SK-N-SH (cell line): ENCODE measurements at regions not wholly inside any gene's neighbourhood (a gene's known extent, or its start where the extent isn't known, plus 50 kb on each side); places are given as distances from the start of the nearest gene placed in this dataset.

ENCODE experiments used
- CTCF ChIA-PET: fragments of 300-600, 350-600 bp; formaldehyde crosslinking; extraction: SDS; loops from one replicate; lab custom pipeline; 2021; lab: Yijun Ruan, JAX
- POLR2A ChIA-PET: fragments of 350-600 bp; sonication (Branson Sonifier 250); formaldehyde crosslinking; extraction: SDS; loops from one replicate; lab custom pipeline; 2020; ENCODE audit warnings: antibody characterized with exemption, inconsistent platforms; lab: Yijun Ruan, JAX
- DNase-seq: peaks from one replicate; pipeline ENCODE4 v3.0.0; 2012
- H2AFZ ChIP-seq: fragments of 200-600 bp; sonication (generic); 2 replicates; pipeline ENCODE4 v1.8.1; 2016; ENCODE audit warnings: antibody characterized with exemption, mild to moderate bottlenecking, low read depth
- H3F3A ChIP-seq: fragments of 200-600 bp; sonication (generic); replicated peaks from 2 replicates; pipeline ENCODE3; 2016; ENCODE audit warnings: antibody characterized with exemption, mild to moderate bottlenecking; ENCODE audit not compliant: insufficient read depth
- H3K27ac ChIP-seq, 2 experiments: fragments of 200-500 bp in 1 of 2; fragments of 200-600 bp in 1 of 2; sonication (Bioruptor generic) in 1 of 2; sonication (generic), shearing (Covaris generic) in 1 of 2; 2 replicates each; pipeline versions ENCODE4 v1.5.1 to v1.6.1; 2014 to 2016; ENCODE audit warnings: low read depth in 2 of 2, inconsistent platforms in 1 of 2, low read length in 1 of 2, mild to moderate bottlenecking in 1 of 2, mixed read lengths in 1 of 2
- H3K27me3 ChIP-seq: fragments of 200-600 bp; sonication (generic), shearing (Covaris generic); 2 replicates; pipeline ENCODE4 v1.6.1; 2016; ENCODE audit warnings: mixed run types; ENCODE audit not compliant: insufficient read depth
- H3K36me3 ChIP-seq, 2 experiments: fragments of 200-500 bp in 1 of 2; fragments of 200-600 bp in 1 of 2; sonication (Bioruptor generic) in 1 of 2; sonication (generic) in 1 of 2; replicated peaks in 1 of 2; 2 replicates each; pipeline versions ENCODE3 to v1.5.1; 2014 to 2016; ENCODE audit warnings: low read length in 1 of 2, mild to moderate bottlenecking in 1 of 2; ENCODE audit not compliant: insufficient read depth in 2 of 2, control insufficient read depth in 1 of 2
- H3K4me1 ChIP-seq, 2 experiments: fragments of 200-500 bp in 1 of 2; fragments of 200-600 bp in 1 of 2; sonication (Bioruptor generic) in 1 of 2; sonication (generic), shearing (Covaris generic) in 1 of 2; 2 replicates each; pipeline versions ENCODE4 v1.5.1 to v1.6.1; 2014 to 2016; ENCODE audit warnings: low read depth in 1 of 2, low read length in 1 of 2, mixed run types in 1 of 2; ENCODE audit not compliant: insufficient read depth in 2 of 2, control insufficient read depth in 1 of 2
- H3K4me2 ChIP-seq: fragments of 200-600 bp; sonication (generic), shearing (Covaris generic); 2 replicates; pipeline ENCODE4 v1.6.1; 2017; ENCODE audit warnings: mixed run types
- H3K4me3 ChIP-seq, 2 experiments: fragments of 200-500 bp in 1 of 2; fragments of 200-600 bp in 1 of 2; sonication (Bioruptor generic) in 1 of 2; sonication (generic), shearing (Covaris generic) in 1 of 2; 2 replicates each; pipeline versions ENCODE4 v1.5.1 to v1.8.1; 2014 to 2016; ENCODE audit warnings: low read depth in 2 of 2, inconsistent platforms in 1 of 2, low read length in 1 of 2, mild to moderate bottlenecking in 1 of 2, mixed read lengths in 1 of 2, moderate library complexity in 1 of 2
- H3K79me2 ChIP-seq: fragments of 200-600 bp; sonication (generic); 2 replicates; pipeline ENCODE4 v1.8.1; 2017; ENCODE audit warnings: mild to moderate bottlenecking; ENCODE audit not compliant: insufficient read depth
- H3K9ac ChIP-seq: fragments of 200-600 bp; sonication (generic); 2 replicates; pipeline ENCODE4 v1.6.1; 2017; ENCODE audit warnings: mixed run types
- H3K9me2 ChIP-seq: fragments of 200-600 bp; sonication (generic); 2 replicates; pipeline ENCODE4 v1.6.1; 2017; ENCODE audit warnings: mixed run types
- H3K9me3 ChIP-seq: fragments of 200-600 bp; sonication (generic); 2 replicates; pipeline ENCODE4 v1.6.1; 2017; ENCODE audit warnings: mixed run types, mild to moderate bottlenecking, moderate library complexity
- H4K20me1 ChIP-seq: fragments of 200-600 bp; sonication (generic); 2 replicates; pipeline ENCODE4 v1.6.1; 2017; ENCODE audit warnings: mild to moderate bottlenecking, mixed run types; ENCODE audit not compliant: insufficient read depth
- CHD2 ChIP-seq: fragments of 150-350 bp; IDR thresholded peaks from 2 replicates; pipeline ENCODE4 v1.6.1; 2018; ENCODE audit warnings: low read length; ENCODE audit not compliant: partially characterized antibody
- CTCF ChIP-seq: fragments of 200-600 bp; sonication (generic); IDR thresholded peaks from 2 replicates; pipeline ENCODE4 v1.6.1; 2017; ENCODE audit warnings: antibody characterized with exemption, mild to moderate bottlenecking, moderate library complexity
- ELF1 ChIP-seq: IDR thresholded peaks from 2 replicates; pipeline ENCODE4 v1.4.0; 2012
- FOSL2 ChIP-seq: IDR thresholded peaks from 2 replicates; pipeline ENCODE4 v1.4.0; 2012; ENCODE audit warnings: low read depth, mild to moderate bottlenecking, moderate library complexity, borderline replicate concordance
- FOXJ3 ChIP-seq: sonication (generic); formaldehyde crosslinking; IDR thresholded peaks from 2 replicates; pipeline ENCODE4 v1.5.1; 2020; ENCODE audit warnings: mild to moderate bottlenecking, missing genetic modification reagents
- FOXM1 ChIP-seq: IDR thresholded peaks from 2 replicates; pipeline ENCODE4 v1.4.0; 2012; ENCODE audit warnings: low read depth, mild to moderate bottlenecking
- GABPA ChIP-seq: IDR thresholded peaks from 2 replicates; pipeline ENCODE4 v1.4.0; 2012; ENCODE audit warnings: low read depth, mild to moderate bottlenecking
- GATA2 ChIP-seq: sonication (generic); formaldehyde crosslinking; IDR thresholded peaks from 2 replicates; pipeline ENCODE4 v1.5.0; 2020; ENCODE audit warnings: mild to moderate bottlenecking, missing genetic modification reagents
- JUND ChIP-seq: IDR thresholded peaks from 2 replicates; pipeline ENCODE4 v1.4.0; 2012
- MEF2A ChIP-seq: IDR thresholded peaks from 2 replicates; pipeline ENCODE4 v1.4.0; 2012; ENCODE audit warnings: low read depth, borderline replicate concordance
- RAD21 ChIP-seq: IDR thresholded peaks from 2 replicates; pipeline ENCODE4 v1.6.1; 2012; ENCODE audit warnings: mild to moderate bottlenecking, low read length
- RCOR1 ChIP-seq: fragments of 150-350 bp; IDR thresholded peaks from 2 replicates; pipeline ENCODE4 v1.6.1; 2017; ENCODE audit warnings: antibody characterized with exemption, low read length
- RXRA ChIP-seq: IDR thresholded peaks from 2 replicates; pipeline ENCODE4 v1.4.0; 2012; ENCODE audit warnings: low read depth, mild to moderate bottlenecking, borderline replicate concordance
- SIN3A ChIP-seq: IDR thresholded peaks from 2 replicates; pipeline ENCODE4 v1.6.1; 2012; ENCODE audit warnings: low read depth, mild to moderate bottlenecking, low read length, moderate library complexity, borderline replicate concordance
- SMC3 ChIP-seq: IDR thresholded peaks from 2 replicates; pipeline ENCODE4 v1.6.1; 2012; ENCODE audit warnings: low read depth, low read length, improper control_type of control experiment
- TAF1 ChIP-seq: IDR thresholded peaks from 2 replicates; pipeline ENCODE4 v1.6.1; 2012; ENCODE audit warnings: low read depth, mild to moderate bottlenecking, low read length, moderate library complexity, borderline replicate concordance
- TCF12 ChIP-seq: IDR thresholded peaks from 2 replicates; pipeline ENCODE4 v1.4.0; 2012
- TEAD4 ChIP-seq: IDR thresholded peaks from 2 replicates; pipeline ENCODE4 v1.4.0; 2012; ENCODE audit warnings: mild to moderate bottlenecking, borderline replicate concordance; ENCODE audit not compliant: insufficient read depth
- USF1 ChIP-seq: IDR thresholded peaks from 2 replicates; pipeline ENCODE4 v1.4.0; 2012; ENCODE audit warnings: low read depth, borderline replicate concordance
- USF2 ChIP-seq: fragments of 150-350 bp; IDR thresholded peaks from 2 replicates; pipeline ENCODE4 v1.6.1; 2017; ENCODE audit warnings: antibody characterized with exemption, low read length, low read depth, borderline replicate concordance
- WGBS: methylation state at CpG from one replicate; pipeline ENCODE4 v1.1.6; 2017; ENCODE audit warnings: low lambda C conversion rate; 5-methylcytosine and 5-hydroxymethylcytosine counted together

- H3K9me3 ChIP-seq, result peaks cover 16% of the 10 kb centered on the region
- ChIA-PET CTCF (no interaction called here), POLR2A (no interaction called here)
- H2AFZ ChIP-seq, result no peak overlapping the region
- WGBS, result 16% methylated on average over 1 of the region's 1 CpG
- no peak overlapping the region for H3K9ac ChIP-seq
- H3K9me2 ChIP-seq, result no peaks in the 10 kb centered on the region
- H3K4me2 ChIP-seq, result no peak overlapping the region
- no peaks in the 10 kb centered on the region for H3K79me2 ChIP-seq
- H3K4me1 ChIP-seq, result no peaks in the 10 kb centered on the region
- H3K36me3 ChIP-seq, result no peaks in the 10 kb centered on the region
- H3K27me3 ChIP-seq, result no peaks in the 10 kb centered on the region
- H3K4me3 ChIP-seq, result no peak overlapping the region
- no peaks in the 10 kb centered on the region for H3F3A ChIP-seq
- TF ChIP-seq RXRA (no peak), CTCF (no peak), ELF1 (no peak), GATA2 (CRISPR knock-in tag) (no peak), TEAD4 (no peak), FOXM1 (no peak), USF2 (no peak), TAF1 (no peak), SIN3A (no peak), RAD21 (no peak), SMC3 (no peak), FOSL2 (no peak), GABPA (no peak), TCF12 (no peak), USF1 (no peak), MEF2A (no peak), JUND (no peak), CHD2 (no peak), RCOR1 (no peak), FOXJ3 (CRISPR knock-in tag) (no peak)
- H4K20me1 ChIP-seq, result no peaks in the 10 kb centered on the region
- no peak overlapping the region for H3K27ac ChIP-seq
- DNase-seq, result no peak
Measured at GRCh38 chr4:160238790-160239189, 1135.9 kb downstream of the RAPGEF2 start.
